ENCODE measurements at regions not wholly inside any gene's neighbourhood (a gene's known extent, or its start where the extent isn't known, plus 50 kb on each side); places are given as distances from the start of the nearest gene placed in this dataset.
"Not testable (repeated sequence)": the region's sequence is repeated elsewhere in the genome, so short reads cannot be mapped to it uniquely, and the experiment has no call there.

GRCh38 chr3:8317661-8318649 is 183.7 kb upstream of the LMCD1 start:
- no peak for FAIRE-seq

GRCh38 chr3:8319935-8320634 is 181.5 kb upstream of the LMCD1 start:
- FAIRE-seq, result no peak

GRCh38 chr3:8320711-8321458 is 180.7 kb upstream of the LMCD1 start:
- no peak for FAIRE-seq

GRCh38 chr3:8324747-8325146 is 176.9 kb upstream of the LMCD1 start:
- no peak for FAIRE-seq

- FAIRE-seq, result no peak
Observed at GRCh38 chr3:8325306-8325705, 176.3 kb upstream of the LMCD1 start.

- FAIRE-seq, result not testable (repeated sequence)
Observed at GRCh38 chr3:8325833-8326232, 175.8 kb upstream of the LMCD1 start.

- FAIRE-seq, result no peak
Observed at GRCh38 chr3:8327739-8328138, 173.9 kb upstream of the LMCD1 start.

GRCh38 chr3:8328967-8329366 is 172.7 kb upstream of the LMCD1 start:
- no peak for FAIRE-seq

- no peak for FAIRE-seq
Observed at GRCh38 chr3:8329598-8329997, 172.0 kb upstream of the LMCD1 start.

- no peak for FAIRE-seq
Observed at GRCh38 chr3:8336456-8336855, 165.2 kb upstream of the LMCD1 start.

- no peak for FAIRE-seq
Observed at GRCh38 chr3:8338424-8338823, 163.2 kb upstream of the LMCD1 start.

GRCh38 chr3:8341821-8342247 is 159.8 kb upstream of the LMCD1 start:
- no peak for FAIRE-seq

- no peak for FAIRE-seq
Observed at GRCh38 chr3:8343058-8343457, 158.6 kb upstream of the LMCD1 start.

GRCh38 chr3:8345398-8345797 is 156.2 kb upstream of the LMCD1 start:
- no peak for FAIRE-seq

GRCh38 chr3:8348076-8348475 is 153.5 kb upstream of the LMCD1 start:
- FAIRE-seq, result no peak

- FAIRE-seq, result no peak
Observed at GRCh38 chr3:8352475-8352874, 149.1 kb upstream of the LMCD1 start.

GRCh38 chr3:8353364-8353763 is 148.3 kb upstream of the LMCD1 start:
- no peak for FAIRE-seq

- FAIRE-seq, result no peak
Observed at GRCh38 chr3:8355346-8355745, 146.3 kb upstream of the LMCD1 start.

- FAIRE-seq, result not testable (repeated sequence)
Observed at GRCh38 chr3:8356066-8356465, 145.6 kb upstream of the LMCD1 start.

- no peak for FAIRE-seq
Observed at GRCh38 chr3:8357859-8358258, 143.8 kb upstream of the LMCD1 start.

- FAIRE-seq, result no peak
Observed at GRCh38 chr3:8359133-8359532, 142.5 kb upstream of the LMCD1 start.

- no peak for FAIRE-seq
Observed at GRCh38 chr3:8363200-8363599, 138.4 kb upstream of the LMCD1 start.

GRCh38 chr3:8365541-8365940 is 136.1 kb upstream of the LMCD1 start:
- FAIRE-seq, result no peak

All from TTC549 (cell line).